ENCODE measurements at regions not wholly inside any gene's neighbourhood (a gene's known extent, or its start where the extent isn't known, plus 50 kb on each side); places are given as distances from the start of the nearest gene placed in this dataset.

- TF ChIP-seq TAF1 (IDR thresholded peaks at IDR 0.05; ENCODE audit: low read depth) (no peak), EGR1 (IDR thresholded peaks at IDR 0.05) (no peak), EP300 (IDR thresholded peaks at IDR 0.05; ENCODE audit: borderline replicate concordance) (no peak), YY1 (IDR thresholded peaks at IDR 0.05; ENCODE audit: low read depth) (no peak), REST (IDR thresholded peaks at IDR 0.05; ENCODE audit: low read depth) (no peak), FOXM1 (IDR thresholded peaks at IDR 0.05; ENCODE audit: borderline replicate concordance, low read depth) (no peak), RAD21 (IDR thresholded peaks at IDR 0.05; ENCODE audit: low read depth) (no peak), TEAD4 (IDR thresholded peaks at IDR 0.05) (no peak), CEBPB (IDR thresholded peaks at IDR 0.05) (no peak), CREB1 (IDR thresholded peaks at IDR 0.05; ENCODE audit: low read depth) (no peak), USF1 (IDR thresholded peaks at IDR 0.05) (no peak), NFIC (IDR thresholded peaks at IDR 0.05) (no peak), ZBTB7A (IDR thresholded peaks at IDR 0.05; ENCODE audit: low read depth) (no peak)
- TF ChIP-seq, protein P1, sequence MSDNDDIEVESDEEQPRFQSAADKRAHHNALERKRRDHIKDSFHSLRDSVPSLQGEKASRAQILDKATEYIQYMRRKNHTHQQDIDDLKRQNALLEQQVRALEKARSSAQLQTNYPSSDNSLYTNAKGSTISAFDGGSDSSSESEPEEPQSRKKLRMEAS (IDR thresholded peaks at IDR 0.05), result no peak
Observed at GRCh38 chr3:180116658-180117057, 79.9 kb upstream of the PEX5L start.

Data from Ishikawa (cell line).